Uterus (tissue), 2 donors: ENCODE measurements at regions not wholly inside any gene's neighbourhood (a gene's known extent, or its start where the extent isn't known, plus 50 kb on each side); places are given as distances from the start of the nearest gene placed in this dataset.

ENCODE experiments used
- CTCF ChIP-seq, 4 experiments: fragments of 200-600 bp in 2 of 4; fragments of 450-650 bp in 2 of 4; sonication (generic) in 2 of 4; IDR thresholded peaks; one replicate each; pipeline ENCODE4 v1.5.1; 2016 to 2019; ENCODE audit warnings: antibody characterized with exemption in 4 of 4, mild to moderate bottlenecking in 2 of 4, moderate library complexity in 1 of 4
- POLR2A ChIP-seq, 2 donors: fragments of 450-650 bp; IDR thresholded peaks; one replicate each; pipeline ENCODE4 v1.6.1; 2016; ENCODE audit warnings: antibody characterized with exemption in 2 of 2, mild to moderate bottlenecking in 1 of 2, moderate library complexity in 1 of 2

GRCh38 chrX:87110142-87110541 lies 407.5 kb upstream of the KLHL4 start:
- TF ChIP-seq CTCF (IDR thresholded peaks at IDR 0.05) (no peak), POLR2A (IDR thresholded peaks at IDR 0.05) (no peak)
